Ureter (tissue), 1 donor: ENCODE measurements at regions not wholly inside any gene's neighbourhood (a gene's known extent, or its start where the extent isn't known, plus 50 kb on each side); places are given as distances from the start of the nearest gene placed in this dataset.
"Not testable (repeated sequence)": the region's sequence is repeated elsewhere in the genome, so short reads cannot be mapped to it uniquely, and the experiment has no call there.

ENCODE experiments used
- DNase-seq: peaks from one replicate; pipeline ENCODE4 v3.0.0-alpha.2; 2020; ENCODE audit warnings: low spot score
- donor health status: DM: yes; HTN: yes; CAD: no.

DNA sequence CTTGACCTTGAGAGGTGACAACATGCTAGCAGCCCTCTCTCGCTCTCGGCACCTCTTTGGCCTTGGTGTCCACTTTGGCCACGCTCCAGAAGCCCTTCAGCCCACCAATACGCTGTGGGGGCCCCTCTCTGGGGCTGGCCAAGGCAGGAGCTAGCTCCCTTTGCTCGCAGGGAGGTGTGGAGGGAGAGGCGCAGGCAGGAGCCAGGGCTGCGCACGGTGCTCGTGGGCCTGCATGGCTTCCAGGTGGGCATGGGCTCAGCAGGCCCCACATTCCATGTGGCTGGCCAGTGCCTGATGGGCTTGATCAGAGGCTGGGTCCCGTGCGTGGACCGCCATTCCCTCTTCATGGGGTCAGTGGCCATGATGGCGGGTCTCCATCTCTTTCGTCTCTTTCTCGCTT is 1237.0 kb upstream of the USP15 start:
- no peak for DNase-seq

GRCh38 chr12:61029516-61029915 is 1230.7 kb upstream of the USP15 start:
- no peak for DNase-seq

DNA sequence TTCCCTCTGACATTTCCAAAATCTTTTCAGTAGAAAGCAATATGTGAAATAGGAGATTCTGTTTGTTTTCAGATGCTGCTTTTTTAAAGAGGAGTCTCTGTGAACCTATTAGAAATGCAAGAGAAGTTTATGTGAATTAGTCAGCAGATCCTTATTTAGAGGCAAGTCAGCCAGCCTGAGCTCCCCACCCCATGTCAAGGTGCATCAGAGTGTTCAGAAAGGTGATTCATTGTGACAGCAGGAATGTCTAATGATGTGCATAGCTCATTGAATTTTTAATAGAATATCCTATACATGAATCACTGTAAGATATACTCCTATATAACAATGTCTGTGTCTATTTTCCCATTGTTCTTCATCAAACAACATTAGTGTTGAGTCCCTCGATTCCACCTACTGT is 1222.4 kb upstream of the USP15 start:
- no peak for DNase-seq

- no peak for DNase-seq
These were observed 1216.4 kb upstream of the USP15 start for GRCh38 chr12:61043838-61044237.

GRCh38 chr12:61044766-61045165 is 1215.4 kb upstream of the USP15 start:
- DNase-seq, result no peak

DNA sequence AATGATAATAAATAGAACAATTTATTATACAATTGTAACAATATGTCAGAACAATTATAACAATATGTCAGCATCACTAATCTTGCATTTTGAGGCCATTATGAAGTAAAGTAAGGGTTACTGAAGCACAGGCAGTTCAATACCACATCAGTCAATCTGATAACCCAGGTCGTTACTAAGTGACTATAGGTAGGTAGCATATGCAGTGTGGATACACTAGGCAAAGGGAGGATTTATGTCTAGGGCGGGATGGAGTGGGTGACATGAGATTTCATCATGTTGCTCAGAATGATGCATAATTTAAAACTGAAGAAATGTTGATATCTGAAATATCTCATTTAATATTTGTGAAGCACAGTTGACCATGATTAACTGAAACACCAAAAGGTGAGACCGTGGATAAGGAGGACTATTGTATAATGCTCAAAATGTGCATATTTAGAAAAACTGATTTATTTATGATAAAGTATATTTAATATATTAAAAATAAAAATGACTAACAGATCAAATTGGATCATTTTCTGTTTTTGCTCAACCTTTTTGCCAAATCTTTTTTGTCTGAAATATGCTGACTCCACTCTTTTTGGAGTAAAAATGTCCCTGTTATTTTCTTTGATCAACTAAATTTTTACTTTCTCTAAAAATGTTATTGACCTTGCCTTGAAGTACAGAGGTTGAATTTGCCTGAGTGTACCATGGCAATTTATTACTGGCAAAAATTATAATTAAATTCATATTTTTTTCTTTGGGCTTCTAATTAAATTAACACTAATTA is 1189.4 kb upstream of the USP15 start:
- no peak for DNase-seq

GRCh38 chr12:61072717-61073116 is 1187.5 kb upstream of the USP15 start:
- no peak for DNase-seq

- no peak for DNase-seq
These were observed 1165.1 kb upstream of the USP15 start for GRCh38 chr12:61095111-61095510.

- DNase-seq, result no peak
These were observed 1162.1 kb upstream of the USP15 start for GRCh38 chr12:61098031-61098580.

GRCh38 chr12:61107118-61107517 is 1153.1 kb upstream of the USP15 start:
- DNase-seq, result no peak

GRCh38 chr12:61111218-61111617 is 1149.0 kb upstream of the USP15 start:
- no peak for DNase-seq

- DNase-seq, result no peak
These were observed 1122.4 kb upstream of the USP15 start for GRCh38 chr12:61137677-61138414.

DNA sequence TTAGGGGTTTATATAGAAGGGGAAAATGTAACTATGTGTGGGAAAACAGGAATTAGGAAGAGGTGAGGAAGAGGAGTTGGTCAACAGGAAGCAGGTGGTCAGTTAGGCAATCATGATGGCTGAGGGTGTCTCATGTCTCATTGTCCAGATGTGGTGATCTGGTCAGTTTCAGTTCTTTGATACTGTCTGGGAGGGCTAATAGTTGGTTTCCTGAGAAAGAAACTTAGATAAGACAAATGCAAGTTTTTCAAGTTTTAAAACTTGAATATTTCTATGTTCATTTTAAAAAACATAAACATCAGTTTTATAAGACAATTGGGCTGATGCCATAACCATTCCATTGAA is 1121.8 kb upstream of the USP15 start:
- no peak for DNase-seq

DNA sequence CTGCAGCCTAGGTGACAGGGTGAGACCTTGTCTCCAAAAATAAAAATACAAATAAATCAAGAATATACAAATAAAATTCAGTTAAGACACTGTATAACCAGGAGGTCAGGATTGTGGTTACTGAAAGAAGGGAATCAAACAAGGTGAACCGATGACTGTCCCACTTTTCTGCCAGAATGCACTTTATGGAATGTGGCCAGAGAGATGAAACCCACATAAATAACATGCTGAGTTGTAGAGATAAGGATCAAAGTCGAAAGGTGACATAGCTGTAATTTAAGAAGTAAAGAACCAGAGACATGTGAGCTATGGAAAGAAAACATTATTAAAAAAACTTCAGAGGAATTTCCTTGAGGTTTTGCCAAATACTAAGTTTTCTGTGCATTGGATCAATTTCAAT is 1098.2 kb upstream of the USP15 start:
- no peak for DNase-seq

DNA sequence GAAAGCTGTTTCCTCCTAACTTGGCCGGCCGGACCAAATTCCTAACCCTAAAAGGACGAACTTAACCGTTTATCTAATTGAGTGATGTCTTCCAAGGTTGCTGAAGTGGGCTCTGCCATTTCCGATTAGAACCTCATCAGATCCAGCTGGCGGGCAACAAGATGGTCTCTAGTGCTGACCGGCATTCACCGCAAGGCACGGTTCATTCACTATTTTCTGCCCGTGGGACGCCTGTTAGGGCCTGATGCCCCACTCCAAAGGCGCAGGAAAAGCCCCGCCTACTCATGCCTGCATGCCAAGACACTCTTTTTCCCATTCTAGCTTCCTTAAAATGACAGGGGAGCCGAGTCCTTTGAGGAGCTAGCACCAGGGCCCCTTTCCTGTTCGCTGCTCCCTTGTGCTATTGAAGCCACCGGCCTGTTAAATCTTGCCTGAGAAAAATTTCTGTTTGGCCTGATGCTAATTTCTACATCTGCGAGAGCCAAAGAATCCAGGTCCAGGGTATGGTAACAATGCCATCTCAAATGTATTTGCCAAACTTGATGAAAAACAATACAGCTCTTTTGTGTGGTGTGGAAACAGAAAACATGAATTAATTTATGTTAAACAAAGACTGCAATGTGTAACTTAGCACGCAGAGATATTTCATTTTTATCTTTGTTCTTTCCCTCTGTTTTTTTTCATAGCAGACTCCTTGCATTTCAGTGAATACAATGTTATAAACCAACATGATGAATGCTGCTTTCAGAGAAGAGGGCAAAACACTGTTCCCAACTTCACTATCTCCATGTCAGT is 1071.2 kb upstream of the USP15 start:
- DNase-seq, result no peak

DNA sequence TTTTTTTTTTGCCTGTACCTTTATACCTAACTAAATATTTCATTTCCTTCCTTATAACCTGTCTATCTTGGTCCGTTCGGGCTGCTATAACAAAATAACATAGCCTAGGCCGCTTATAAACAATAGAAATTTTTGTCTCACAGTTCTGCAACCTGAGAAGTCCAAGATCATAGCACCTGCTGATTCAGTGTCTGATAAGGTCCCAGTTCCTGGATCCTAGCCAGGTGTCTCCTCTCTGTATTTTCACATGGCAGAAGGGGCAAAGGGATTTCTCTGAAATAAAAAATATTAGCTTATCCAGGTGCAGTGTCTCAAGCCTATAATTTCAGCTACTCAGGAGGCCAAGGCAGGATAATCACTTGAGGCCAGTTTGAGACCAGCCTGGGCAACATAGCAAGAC is 1046.6 kb upstream of the USP15 start:
- no peak for DNase-seq

DNA sequence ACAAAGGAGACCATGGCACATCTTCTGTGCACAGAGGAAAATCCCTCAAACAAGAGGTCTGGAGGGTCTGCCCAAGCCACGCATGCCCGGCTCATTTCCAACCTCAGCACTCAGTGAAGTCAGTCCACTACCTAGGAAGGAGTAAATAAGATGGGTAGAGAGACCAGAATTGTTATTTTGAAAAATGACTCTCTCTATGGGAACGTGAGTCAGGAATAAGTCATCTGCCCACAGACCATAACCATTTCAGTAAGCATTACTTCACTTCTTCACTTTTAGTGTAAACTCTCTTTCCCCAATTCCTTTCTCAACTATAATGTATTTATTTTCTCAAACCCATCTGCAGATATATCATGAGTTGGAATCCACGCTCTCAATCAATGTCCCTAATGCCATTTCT is 1039.9 kb upstream of the USP15 start:
- no peak for DNase-seq

DNA sequence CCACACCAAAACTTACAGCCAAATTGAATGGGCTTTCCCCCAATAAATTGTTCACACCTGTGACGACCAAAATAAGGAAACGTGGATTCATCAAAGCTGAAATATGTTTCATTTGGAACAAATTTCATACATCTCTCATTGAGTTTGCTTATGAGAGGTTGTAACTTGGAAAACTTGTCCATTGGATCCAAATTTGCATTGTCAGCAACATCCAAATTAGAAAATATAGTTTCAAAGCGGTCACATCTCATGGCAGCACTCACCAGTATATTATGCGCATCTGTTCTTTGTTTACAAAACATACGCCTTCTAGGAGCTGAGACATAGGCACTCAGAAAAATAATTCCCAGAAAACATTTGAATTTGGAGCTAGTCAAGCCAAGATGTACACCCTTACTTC is 1028.2 kb upstream of the USP15 start:
- DNase-seq, result no peak

GRCh38 chr12:61250303-61250702 is 1009.9 kb upstream of the USP15 start:
- DNase-seq, result no peak

GRCh38 chr12:61251076-61251475 is 1009.1 kb upstream of the USP15 start:
- no peak for DNase-seq

- no peak for DNase-seq
These were observed 1006.0 kb upstream of the USP15 start for GRCh38 chr12:61254225-61254624.

GRCh38 chr12:61264294-61264693 is 995.9 kb upstream of the USP15 start:
- not testable (repeated sequence) for DNase-seq
